WTC11 (cell line): ENCODE measurements at regions not wholly inside any gene's neighbourhood (a gene's known extent, or its start where the extent isn't known, plus 50 kb on each side); places are given as distances from the start of the nearest gene placed in this dataset.

Experiments used
- ATAC-seq: fragments of 200-7000 bp; cut with Tn5 transposase; 2 replicates; pipeline ENCODE4 v1.10.0; 2021; ENCODE audit warnings: mild to moderate bottlenecking, moderate library complexity
- CTCF ChIA-PET: fragments of 300-600 bp; sonication (Branson Sonifier 250); formaldehyde crosslinking; loops from one replicate; lab custom pipeline; 2021; ENCODE audit warnings: antibody characterized with exemption; lab: Charles Lee
- POLR2A ChIA-PET: fragments of 350-600 bp; sonication (Branson Sonifier 250); formaldehyde crosslinking; loops from one replicate; lab custom pipeline; 2021; ENCODE audit warnings: antibody characterized with exemption; lab: Charles Lee
- DNase-seq: peaks from one replicate; pipeline ENCODE4 v3.0.0; 2021; ENCODE audit warnings: low spot score
- H3K27ac Mint-ChIP-seq: 2 replicates; pipeline ENCODE4 v1.8.0; 2021; ENCODE audit warnings: mixed read lengths
- H3K27me3 Mint-ChIP-seq: 2 replicates; pipeline ENCODE4 v1.8.0; 2021; ENCODE audit warnings: low read depth, mild to moderate bottlenecking, moderate library complexity, mixed read lengths
- H3K36me3 Mint-ChIP-seq: 2 replicates; pipeline ENCODE4 v1.8.0; 2021; ENCODE audit warnings: mixed read lengths
- H3K4me1 Mint-ChIP-seq: 2 replicates; pipeline ENCODE4 v1.8.0; 2022; ENCODE audit warnings: mixed read lengths
- H3K4me3 Mint-ChIP-seq: 2 replicates; pipeline ENCODE4 v1.8.0; 2021; ENCODE audit warnings: mild to moderate bottlenecking, moderate library complexity, mixed read lengths
- H3K9me3 Mint-ChIP-seq: 2 replicates; pipeline ENCODE4 v1.8.0; 2021; ENCODE audit warnings: mixed read lengths
- ATF1 ChIP-seq: sonication (generic); formaldehyde crosslinking; IDR thresholded peaks from 2 replicates; pipeline ENCODE4 v1.8.1; 2023; ENCODE audit warnings: mild to moderate bottlenecking, moderate library complexity, missing genetic modification reagents
- JUN ChIP-seq: sonication (generic); formaldehyde crosslinking; IDR thresholded peaks from 2 replicates; pipeline ENCODE4 v1.8.0; 2023; ENCODE audit warnings: mild to moderate bottlenecking, missing genetic modification reagents
- MXD4 ChIP-seq: fragments of 250-450 bp; sonication (Bioruptor Pico); IDR thresholded peaks from 2 replicates; pipeline ENCODE4 v1.8.0; 2021; ENCODE audit warnings: mild to moderate bottlenecking, moderate library complexity, borderline replicate concordance
- NFATC4 ChIP-seq: fragments of 250-450 bp; sonication (Bioruptor Pico); IDR thresholded peaks from 2 replicates; pipeline ENCODE4 v1.9.0; 2021; ENCODE audit warnings: mild to moderate bottlenecking
- NFYB ChIP-seq: sonication (generic); formaldehyde crosslinking; conservative IDR thresholded peaks from 2 replicates; pipeline ENCODE4 v1.8.0; 2022; ENCODE audit warnings: low read depth, missing genetic modification reagents
- NR1H2 ChIP-seq: sonication (generic); formaldehyde crosslinking; IDR thresholded peaks from 2 replicates; pipeline ENCODE4 v1.9.0; 2021; ENCODE audit warnings: mild to moderate bottlenecking, moderate library complexity, missing genetic modification reagents
- NR2C2 ChIP-seq: sonication (generic); formaldehyde crosslinking; IDR thresholded peaks from 2 replicates; pipeline ENCODE4 v1.8.0; 2022; ENCODE audit warnings: mild to moderate bottlenecking, missing genetic modification reagents
- NR3C1 ChIP-seq: sonication (generic); formaldehyde crosslinking; conservative IDR thresholded peaks from 2 replicates; pipeline ENCODE4 v1.8.1; 2023; ENCODE audit warnings: low read depth, mild to moderate bottlenecking, missing genetic modification reagents
- RORB ChIP-seq: fragments of 250-450 bp; sonication (Bioruptor Pico); IDR thresholded peaks from 2 replicates; pipeline ENCODE4 v1.9.0; 2021; ENCODE audit warnings: mild to moderate bottlenecking
- SOX15 ChIP-seq: fragments of 250-450 bp; sonication (Bioruptor Pico); IDR thresholded peaks from 2 replicates; pipeline ENCODE4 v1.9.0; 2021; ENCODE audit warnings: mild to moderate bottlenecking
- ZNF232 ChIP-seq: sonication (generic); formaldehyde crosslinking; IDR thresholded peaks from 2 replicates; pipeline ENCODE4 v1.8.0; 2022; ENCODE audit warnings: mild to moderate bottlenecking, missing genetic modification reagents
- ZNF416 ChIP-seq: fragments of 250-450 bp; sonication (Bioruptor Pico); IDR thresholded peaks from 2 replicates; pipeline ENCODE4 v1.9.0; 2021; ENCODE audit warnings: mild to moderate bottlenecking, inconsistent platforms
- TF ChIP-seq, protein P1 (sequence below): sonication (generic); formaldehyde crosslinking; IDR thresholded peaks from 2 replicates; pipeline ENCODE4 v1.8.1; 2022; ENCODE audit warnings: missing genetic modification reagents, borderline replicate concordance
- TF ChIP-seq, protein P2 (sequence below): fragments of 250-450 bp; sonication (Bioruptor Pico); IDR thresholded peaks from 2 replicates; pipeline ENCODE4 v1.9.0; 2021; ENCODE audit warnings: mild to moderate bottlenecking, borderline replicate concordance
- TF ChIP-seq, protein P3 (sequence below): sonication (generic); formaldehyde crosslinking; IDR thresholded peaks from 2 replicates; pipeline ENCODE4 v1.8.1; 2023; ENCODE audit warnings: mild to moderate bottlenecking, missing genetic modification reagents
- TF ChIP-seq, protein P4 (sequence below): fragments of 250-450 bp; sonication (Bioruptor Pico); IDR thresholded peaks from 2 replicates; pipeline ENCODE4 v1.9.0; 2021; ENCODE audit warnings: mild to moderate bottlenecking
- TF ChIP-seq, protein P5 (sequence below): sonication (generic); formaldehyde crosslinking; IDR thresholded peaks from 2 replicates; pipeline ENCODE4 v1.8.1; 2023; ENCODE audit warnings: mild to moderate bottlenecking, moderate library complexity, missing genetic modification reagents
- TF ChIP-seq, protein P6 (sequence below): fragments of 250-450 bp; sonication (Bioruptor Pico); IDR thresholded peaks from 2 replicates; pipeline ENCODE4 v2.1.2; 2022; ENCODE audit warnings: mild to moderate bottlenecking, moderate library complexity
- TF ChIP-seq, protein P7 (sequence below): sonication (generic); formaldehyde crosslinking; IDR thresholded peaks from 2 replicates; pipeline ENCODE4 v1.8.1; 2022; ENCODE audit warnings: mild to moderate bottlenecking, missing genetic modification reagents, moderate library complexity, borderline replicate concordance

DNA sequence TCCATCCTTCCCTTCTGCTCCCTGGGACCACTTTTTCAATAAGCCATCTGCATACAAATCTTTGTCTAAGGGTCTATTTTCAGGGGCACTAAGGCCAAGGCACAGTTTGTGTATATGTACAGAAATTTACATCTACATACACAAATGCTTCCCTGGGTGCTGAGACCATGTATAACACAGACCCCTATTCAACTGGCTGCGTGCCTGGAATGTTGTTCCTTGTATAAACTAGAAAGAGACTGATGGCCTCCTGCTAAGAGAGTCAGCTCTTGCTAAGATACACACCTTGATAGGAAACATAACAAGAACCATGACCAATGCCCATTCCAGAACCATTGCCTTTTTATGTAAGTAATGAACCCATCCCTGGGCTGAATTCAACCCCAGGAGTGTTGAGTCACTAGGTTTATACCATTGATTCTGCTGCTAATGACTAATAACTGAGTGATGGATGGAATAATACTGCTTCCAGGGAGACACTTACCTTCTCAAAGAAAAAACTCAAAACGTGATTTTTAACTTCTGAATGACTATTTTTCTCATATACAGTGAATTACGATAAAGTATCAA lies 290.7 kb downstream of the FGFR2 start:
- no peak for DNase-seq
- H3K27ac Mint-ChIP-seq = no peak overlapping the region
- no peak for ATAC-seq
- peaks cover 11% of the 10 kb centered on the region for H3K9me3 Mint-ChIP-seq
- POLR2A ChIA-PET = no interaction called here
- TF ChIP-seq ZNF416 = no peak
- TF ChIP-seq ATF1 (CRISPR knock-in tag) = no peak
- TF ChIP-seq, protein P1, sequence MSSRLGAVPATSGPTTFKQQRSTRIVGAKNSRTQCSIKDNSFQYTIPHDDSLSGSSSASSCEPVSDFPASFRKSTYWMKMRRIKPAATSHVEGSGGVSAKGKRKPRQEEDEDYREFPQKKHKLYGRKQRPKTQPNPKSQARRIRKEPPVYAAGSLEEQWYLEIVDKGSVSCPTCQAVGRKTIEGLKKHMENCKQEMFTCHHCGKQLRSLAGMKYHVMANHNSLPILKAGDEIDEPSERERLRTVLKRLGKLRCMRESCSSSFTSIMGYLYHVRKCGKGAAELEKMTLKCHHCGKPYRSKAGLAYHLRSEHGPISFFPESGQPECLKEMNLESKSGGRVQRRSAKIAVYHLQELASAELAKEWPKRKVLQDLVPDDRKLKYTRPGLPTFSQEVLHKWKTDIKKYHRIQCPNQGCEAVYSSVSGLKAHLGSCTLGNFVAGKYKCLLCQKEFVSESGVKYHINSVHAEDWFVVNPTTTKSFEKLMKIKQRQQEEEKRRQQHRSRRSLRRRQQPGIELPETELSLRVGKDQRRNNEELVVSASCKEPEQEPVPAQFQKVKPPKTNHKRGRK (CRISPR knock-in tag) = no peak
- TF ChIP-seq, protein P2, sequence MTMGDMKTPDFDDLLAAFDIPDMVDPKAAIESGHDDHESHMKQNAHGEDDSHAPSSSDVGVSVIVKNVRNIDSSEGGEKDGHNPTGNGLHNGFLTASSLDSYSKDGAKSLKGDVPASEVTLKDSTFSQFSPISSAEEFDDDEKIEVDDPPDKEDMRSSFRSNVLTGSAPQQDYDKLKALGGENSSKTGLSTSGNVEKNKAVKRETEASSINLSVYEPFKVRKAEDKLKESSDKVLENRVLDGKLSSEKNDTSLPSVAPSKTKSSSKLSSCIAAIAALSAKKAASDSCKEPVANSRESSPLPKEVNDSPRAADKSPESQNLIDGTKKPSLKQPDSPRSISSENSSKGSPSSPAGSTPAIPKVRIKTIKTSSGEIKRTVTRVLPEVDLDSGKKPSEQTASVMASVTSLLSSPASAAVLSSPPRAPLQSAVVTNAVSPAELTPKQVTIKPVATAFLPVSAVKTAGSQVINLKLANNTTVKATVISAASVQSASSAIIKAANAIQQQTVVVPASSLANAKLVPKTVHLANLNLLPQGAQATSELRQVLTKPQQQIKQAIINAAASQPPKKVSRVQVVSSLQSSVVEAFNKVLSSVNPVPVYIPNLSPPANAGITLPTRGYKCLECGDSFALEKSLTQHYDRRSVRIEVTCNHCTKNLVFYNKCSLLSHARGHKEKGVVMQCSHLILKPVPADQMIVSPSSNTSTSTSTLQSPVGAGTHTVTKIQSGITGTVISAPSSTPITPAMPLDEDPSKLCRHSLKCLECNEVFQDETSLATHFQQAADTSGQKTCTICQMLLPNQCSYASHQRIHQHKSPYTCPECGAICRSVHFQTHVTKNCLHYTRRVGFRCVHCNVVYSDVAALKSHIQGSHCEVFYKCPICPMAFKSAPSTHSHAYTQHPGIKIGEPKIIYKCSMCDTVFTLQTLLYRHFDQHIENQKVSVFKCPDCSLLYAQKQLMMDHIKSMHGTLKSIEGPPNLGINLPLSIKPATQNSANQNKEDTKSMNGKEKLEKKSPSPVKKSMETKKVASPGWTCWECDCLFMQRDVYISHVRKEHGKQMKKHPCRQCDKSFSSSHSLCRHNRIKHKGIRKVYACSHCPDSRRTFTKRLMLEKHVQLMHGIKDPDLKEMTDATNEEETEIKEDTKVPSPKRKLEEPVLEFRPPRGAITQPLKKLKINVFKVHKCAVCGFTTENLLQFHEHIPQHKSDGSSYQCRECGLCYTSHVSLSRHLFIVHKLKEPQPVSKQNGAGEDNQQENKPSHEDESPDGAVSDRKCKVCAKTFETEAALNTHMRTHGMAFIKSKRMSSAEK = no peak
- TF ChIP-seq NFYB (CRISPR knock-in tag) = no peak
- TF ChIP-seq SOX15 (CRISPR knock-in tag) = no peak
- no peak for TF ChIP-seq ZNF232 (CRISPR knock-in tag)
- TF ChIP-seq NR1H2 (CRISPR knock-in tag) = no peak
- no peak for TF ChIP-seq NFATC4 (CRISPR knock-in tag)
- no peak for TF ChIP-seq MXD4 (CRISPR knock-in tag)
- H3K4me1 Mint-ChIP-seq = peaks cover 34% of the 10 kb centered on the region
- H3K4me3 Mint-ChIP-seq = no peak overlapping the region
- H3K27me3 Mint-ChIP-seq = no peaks in the 10 kb centered on the region
- CTCF ChIA-PET = no interaction called here
- peaks cover 8% of the 10 kb centered on the region; the same call in 1 of the 2 replicates for H3K36me3 Mint-ChIP-seq

DNA sequence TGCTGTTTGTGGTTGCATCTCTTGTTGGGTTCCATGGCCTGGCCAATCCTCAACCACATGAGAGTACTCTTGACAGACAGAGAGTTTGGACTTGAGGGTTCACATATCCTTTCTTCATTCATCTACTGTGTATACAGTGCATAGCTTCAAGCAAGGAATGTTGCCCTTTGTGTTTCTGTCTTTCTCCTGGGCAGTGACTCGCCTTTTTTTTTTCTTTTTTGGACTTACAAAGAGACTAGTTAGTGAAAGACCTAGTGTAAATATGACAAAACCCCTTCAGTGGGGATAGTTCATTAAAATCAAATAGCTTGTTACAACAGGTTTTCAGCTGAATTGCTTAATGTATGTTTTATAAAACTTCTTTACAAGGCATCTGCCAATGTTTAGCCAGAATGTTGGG lies 290.2 kb downstream of the FGFR2 start:
- ChIA-PET POLR2A (no interaction called here), CTCF (no interaction called here)
- H3K4me1 Mint-ChIP-seq = peaks cover 34% of the 10 kb centered on the region
- DNase-seq (no peak), ATAC-seq (no peak)
- H3K4me3 Mint-ChIP-seq = no peak overlapping the region
- H3K27ac Mint-ChIP-seq = no peak overlapping the region
- H3K9me3 Mint-ChIP-seq = peaks cover 11% of the 10 kb centered on the region
- no peak for TF ChIP-seq NR2C2 (CRISPR knock-in tag)
- TF ChIP-seq, protein P3, sequence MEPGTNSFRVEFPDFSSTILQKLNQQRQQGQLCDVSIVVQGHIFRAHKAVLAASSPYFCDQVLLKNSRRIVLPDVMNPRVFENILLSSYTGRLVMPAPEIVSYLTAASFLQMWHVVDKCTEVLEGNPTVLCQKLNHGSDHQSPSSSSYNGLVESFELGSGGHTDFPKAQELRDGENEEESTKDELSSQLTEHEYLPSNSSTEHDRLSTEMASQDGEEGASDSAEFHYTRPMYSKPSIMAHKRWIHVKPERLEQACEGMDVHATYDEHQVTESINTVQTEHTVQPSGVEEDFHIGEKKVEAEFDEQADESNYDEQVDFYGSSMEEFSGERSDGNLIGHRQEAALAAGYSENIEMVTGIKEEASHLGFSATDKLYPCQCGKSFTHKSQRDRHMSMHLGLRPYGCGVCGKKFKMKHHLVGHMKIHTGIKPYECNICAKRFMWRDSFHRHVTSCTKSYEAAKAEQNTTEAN = no peak
- TF ChIP-seq, protein P4, sequence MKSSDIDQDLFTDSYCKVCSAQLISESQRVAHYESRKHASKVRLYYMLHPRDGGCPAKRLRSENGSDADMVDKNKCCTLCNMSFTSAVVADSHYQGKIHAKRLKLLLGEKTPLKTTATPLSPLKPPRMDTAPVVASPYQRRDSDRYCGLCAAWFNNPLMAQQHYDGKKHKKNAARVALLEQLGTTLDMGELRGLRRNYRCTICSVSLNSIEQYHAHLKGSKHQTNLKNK (CRISPR knock-in tag) = no peak
- TF ChIP-seq, protein P5, sequence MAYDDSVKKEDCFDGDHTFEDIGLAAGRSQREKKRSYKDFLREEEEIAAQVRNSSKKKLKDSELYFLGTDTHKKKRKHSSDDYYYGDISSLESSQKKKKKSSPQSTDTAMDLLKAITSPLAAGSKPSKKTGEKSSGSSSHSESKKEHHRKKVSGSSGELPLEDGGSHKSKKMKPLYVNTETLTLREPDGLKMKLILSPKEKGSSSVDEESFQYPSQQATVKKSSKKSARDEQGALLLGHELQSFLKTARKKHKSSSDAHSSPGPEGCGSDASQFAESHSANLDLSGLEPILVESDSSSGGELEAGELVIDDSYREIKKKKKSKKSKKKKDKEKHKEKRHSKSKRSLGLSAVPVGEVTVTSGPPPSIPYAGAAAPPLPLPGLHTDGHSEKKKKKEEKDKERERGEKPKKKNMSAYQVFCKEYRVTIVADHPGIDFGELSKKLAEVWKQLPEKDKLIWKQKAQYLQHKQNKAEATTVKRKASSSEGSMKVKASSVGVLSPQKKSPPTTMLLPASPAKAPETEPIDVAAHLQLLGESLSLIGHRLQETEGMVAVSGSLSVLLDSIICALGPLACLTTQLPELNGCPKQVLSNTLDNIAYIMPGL = no peak
- TF ChIP-seq RORB (CRISPR knock-in tag) = no peak
- TF ChIP-seq NR3C1 (CRISPR knock-in tag) = no peak
- no peak for TF ChIP-seq JUN (CRISPR knock-in tag)
- TF ChIP-seq, protein P6, sequence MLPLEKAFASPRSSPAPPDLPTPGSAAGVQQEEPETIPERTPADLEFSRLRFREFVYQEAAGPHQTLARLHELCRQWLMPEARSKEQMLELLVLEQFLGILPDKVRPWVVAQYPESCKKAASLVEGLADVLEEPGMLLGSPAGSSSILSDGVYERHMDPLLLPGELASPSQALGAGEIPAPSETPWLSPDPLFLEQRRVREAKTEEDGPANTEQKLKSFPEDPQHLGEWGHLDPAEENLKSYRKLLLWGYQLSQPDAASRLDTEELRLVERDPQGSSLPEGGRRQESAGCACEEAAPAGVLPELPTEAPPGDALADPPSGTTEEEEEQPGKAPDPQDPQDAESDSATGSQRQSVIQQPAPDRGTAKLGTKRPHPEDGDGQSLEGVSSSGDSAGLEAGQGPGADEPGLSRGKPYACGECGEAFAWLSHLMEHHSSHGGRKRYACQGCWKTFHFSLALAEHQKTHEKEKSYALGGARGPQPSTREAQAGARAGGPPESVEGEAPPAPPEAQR = no peak
- TF ChIP-seq, protein P7, sequence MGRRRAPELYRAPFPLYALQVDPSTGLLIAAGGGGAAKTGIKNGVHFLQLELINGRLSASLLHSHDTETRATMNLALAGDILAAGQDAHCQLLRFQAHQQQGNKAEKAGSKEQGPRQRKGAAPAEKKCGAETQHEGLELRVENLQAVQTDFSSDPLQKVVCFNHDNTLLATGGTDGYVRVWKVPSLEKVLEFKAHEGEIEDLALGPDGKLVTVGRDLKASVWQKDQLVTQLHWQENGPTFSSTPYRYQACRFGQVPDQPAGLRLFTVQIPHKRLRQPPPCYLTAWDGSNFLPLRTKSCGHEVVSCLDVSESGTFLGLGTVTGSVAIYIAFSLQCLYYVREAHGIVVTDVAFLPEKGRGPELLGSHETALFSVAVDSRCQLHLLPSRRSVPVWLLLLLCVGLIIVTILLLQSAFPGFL (CRISPR knock-in tag) = no peak
- no peaks in the 10 kb centered on the region for H3K27me3 Mint-ChIP-seq
- peaks cover 8% of the 10 kb centered on the region; the same call in 1 of the 2 replicates for H3K36me3 Mint-ChIP-seq
